IPS-15b (cell line): ENCODE measurements at regions not wholly inside any gene's neighbourhood (a gene's known extent, or its start where the extent isn't known, plus 50 kb on each side); places are given as distances from the start of the nearest gene placed in this dataset.
"Not testable (repeated sequence)": the region's sequence is repeated elsewhere in the genome, so short reads cannot be mapped to it uniquely, and the experiment has no call there.

ENCODE experiments used
- H3K27me3 ChIP-seq: one replicate; pipeline ENCODE4 v1.6.1; 2013; ENCODE audit warnings: low read length; ENCODE audit not compliant: control insufficient read depth, insufficient read depth
- H3K36me3 ChIP-seq: one replicate; pipeline ENCODE4 v1.6.1; 2013; ENCODE audit warnings: low read length; ENCODE audit not compliant: control insufficient read depth, insufficient read depth
- H3K4me1 ChIP-seq: one replicate; pipeline ENCODE4 v1.6.1; 2013; ENCODE audit warnings: mild to moderate bottlenecking, low read length; ENCODE audit not compliant: control insufficient read depth, insufficient read depth
- H3K4me3 ChIP-seq: one replicate; pipeline ENCODE4 v1.5.1; 2013; ENCODE audit warnings: low read depth, low read length
- H3K9ac ChIP-seq: one replicate; pipeline ENCODE4 v1.6.1; 2013; ENCODE audit warnings: low read depth, mild to moderate bottlenecking, low read length
- H3K9me3 ChIP-seq: one replicate; pipeline ENCODE4 v1.6.1; 2013; ENCODE audit warnings: mild to moderate bottlenecking, low read length; ENCODE audit not compliant: control insufficient read depth, insufficient read depth

GRCh38 chr5:92237896-92238295 is 854.8 kb upstream of the ARRDC3 start:
- no peak overlapping the region for H3K4me3 ChIP-seq
- no peak overlapping the region for H3K9ac ChIP-seq
- H3K27me3 ChIP-seq = no peaks in the 10 kb centered on the region
- no peaks in the 10 kb centered on the region for H3K9me3 ChIP-seq
- no peaks in the 10 kb centered on the region for H3K4me1 ChIP-seq
- H3K36me3 ChIP-seq = no peaks in the 10 kb centered on the region

GRCh38 chr5:92222449-92222848 is 839.3 kb upstream of the ARRDC3 start:
- Histone ChIP-seq H3K9ac (no peak overlapping the region), H3K4me3 (no peak overlapping the region), H3K9me3 (peaks cover 10% of the 10 kb centered on the region), H3K27me3 (no peaks in the 10 kb centered on the region), H3K4me1 (no peaks in the 10 kb centered on the region), H3K36me3 (no peaks in the 10 kb centered on the region)

- not testable (repeated sequence) for H3K9me3 ChIP-seq, H3K27me3 ChIP-seq, H3K4me3 ChIP-seq, H3K9ac ChIP-seq, H3K4me1 ChIP-seq, H3K36me3 ChIP-seq
These were observed 833.7 kb upstream of the ARRDC3 start for GRCh38 chr5:92216852-92217251.

- no peaks in the 10 kb centered on the region for H3K9me3 ChIP-seq
- H3K4me1 ChIP-seq = no peaks in the 10 kb centered on the region
- no peaks in the 10 kb centered on the region for H3K27me3 ChIP-seq
- H3K9ac ChIP-seq = no peak overlapping the region
- H3K4me3 ChIP-seq = no peak overlapping the region
- no peaks in the 10 kb centered on the region for H3K36me3 ChIP-seq
These were observed 832.0 kb upstream of the ARRDC3 start for GRCh38 chr5:92215116-92215515.

- Histone ChIP-seq H3K9ac (no peak overlapping the region), H3K36me3 (no peaks in the 10 kb centered on the region), H3K4me3 (no peak overlapping the region), H3K27me3 (no peaks in the 10 kb centered on the region), H3K4me1 (no peaks in the 10 kb centered on the region), H3K9me3 (no peaks in the 10 kb centered on the region)
These were observed 825.1 kb upstream of the ARRDC3 start for GRCh38 chr5:92208265-92208664.

- Histone ChIP-seq H3K9ac (no peak overlapping the region), H3K4me1 (no peaks in the 10 kb centered on the region), H3K4me3 (no peak overlapping the region), H3K9me3 (no peaks in the 10 kb centered on the region), H3K27me3 (no peaks in the 10 kb centered on the region), H3K36me3 (no peaks in the 10 kb centered on the region)
These were observed 824.0 kb upstream of the ARRDC3 start for GRCh38 chr5:92207151-92207550.

GRCh38 chr5:92206681-92207080 is 823.6 kb upstream of the ARRDC3 start:
- H3K9me3 ChIP-seq = no peaks in the 10 kb centered on the region
- no peaks in the 10 kb centered on the region for H3K27me3 ChIP-seq
- no peak overlapping the region for H3K9ac ChIP-seq
- no peaks in the 10 kb centered on the region for H3K36me3 ChIP-seq
- no peak overlapping the region for H3K4me3 ChIP-seq
- no peaks in the 10 kb centered on the region for H3K4me1 ChIP-seq

- not testable (repeated sequence) for H3K27me3 ChIP-seq, H3K36me3 ChIP-seq, H3K9me3 ChIP-seq, H3K4me1 ChIP-seq
- H3K9ac ChIP-seq = peak overlapping the region; percentile 76
- peak overlapping the region; percentile 61 for H3K4me3 ChIP-seq
These were observed 815.9 kb upstream of the ARRDC3 start for GRCh38 chr5:92199035-92199434.

GRCh38 chr5:92181656-92182055 is 798.5 kb upstream of the ARRDC3 start:
- Histone ChIP-seq H3K9me3 (no peaks in the 10 kb centered on the region), H3K9ac (no peak overlapping the region), H3K27me3 (no peaks in the 10 kb centered on the region), H3K4me1 (no peaks in the 10 kb centered on the region), H3K4me3 (no peak overlapping the region), H3K36me3 (no peaks in the 10 kb centered on the region)

- Histone ChIP-seq H3K27me3 (no peaks in the 10 kb centered on the region), H3K36me3 (no peaks in the 10 kb centered on the region), H3K9me3 (no peaks in the 10 kb centered on the region), H3K4me3 (no peak overlapping the region), H3K4me1 (no peaks in the 10 kb centered on the region), H3K9ac (no peak overlapping the region)
These were observed 797.3 kb upstream of the ARRDC3 start for GRCh38 chr5:92180391-92180790.

- no peaks in the 10 kb centered on the region for H3K27me3 ChIP-seq
- no peaks in the 10 kb centered on the region for H3K36me3 ChIP-seq
- H3K4me3 ChIP-seq = no peak overlapping the region
- no peak overlapping the region for H3K9ac ChIP-seq
- no peaks in the 10 kb centered on the region for H3K4me1 ChIP-seq
- H3K9me3 ChIP-seq = no peaks in the 10 kb centered on the region
These were observed 796.5 kb upstream of the ARRDC3 start for GRCh38 chr5:92179651-92180050.

- Histone ChIP-seq H3K36me3 (no peaks in the 10 kb centered on the region), H3K4me3 (no peak overlapping the region), H3K9me3 (no peaks in the 10 kb centered on the region), H3K27me3 (no peaks in the 10 kb centered on the region), H3K4me1 (no peaks in the 10 kb centered on the region), H3K9ac (no peak overlapping the region)
These were observed 794.9 kb upstream of the ARRDC3 start for GRCh38 chr5:92177926-92178487.

GRCh38 chr5:92163906-92164305 is 780.8 kb upstream of the ARRDC3 start:
- no peaks in the 10 kb centered on the region for H3K4me1 ChIP-seq
- no peaks in the 10 kb centered on the region for H3K27me3 ChIP-seq
- H3K9me3 ChIP-seq = no peaks in the 10 kb centered on the region
- no peak overlapping the region for H3K4me3 ChIP-seq
- no peak overlapping the region for H3K9ac ChIP-seq
- no peaks in the 10 kb centered on the region for H3K36me3 ChIP-seq
